ENCODE measurements at regions not wholly inside any gene's neighbourhood (a gene's known extent, or its start where the extent isn't known, plus 50 kb on each side); places are given as distances from the start of the nearest gene placed in this dataset.

DNA sequence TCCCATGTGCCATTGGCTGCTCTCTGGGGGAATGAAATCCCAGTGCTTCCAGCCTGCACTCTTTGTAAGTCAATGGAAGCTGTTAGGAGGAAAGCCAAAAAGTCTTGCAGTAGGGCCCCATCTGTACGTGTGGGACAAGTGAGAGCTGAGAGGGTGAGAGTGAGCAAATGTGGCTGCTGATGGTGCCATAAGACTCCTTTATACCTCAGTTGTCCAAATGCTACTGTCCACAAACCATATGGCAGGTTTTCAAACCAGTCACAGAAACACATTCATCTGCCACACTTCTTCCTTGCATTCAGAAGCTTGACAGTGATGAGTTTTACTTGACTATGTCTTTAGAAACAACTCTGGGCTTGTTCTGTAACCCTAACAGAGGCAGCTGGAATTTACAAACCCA lies 543.8 kb downstream of the CSNK1G3 start:
- TF ChIP-seq POLR2AphosphoS5 (IDR thresholded peaks at IDR 0.05; ENCODE audit: low read depth, low read length) (no peak), TAF1 (IDR thresholded peaks at IDR 0.05; ENCODE audit: borderline replicate concordance, insufficient read depth, low read length) (no peak)
